Tibial nerve (tissue), 4 donors: ENCODE measurements at regions not wholly inside any gene's neighbourhood (a gene's known extent, or its start where the extent isn't known, plus 50 kb on each side); places are given as distances from the start of the nearest gene placed in this dataset.
"Not testable (repeated sequence)": the region's sequence is repeated elsewhere in the genome, so short reads cannot be mapped to it uniquely, and the experiment has no call there.

Experiments
- DNase-seq, 2 donors: peaks; one replicate each; pipeline ENCODE4 v3.0.0-alpha.2; 2019; ENCODE audit warnings: low spot score in 2 of 2
- H3K27ac ChIP-seq, 4 donors: fragments of 200-600 bp; sonication (generic) in 3 of 4; one replicate each; pipeline ENCODE4 v1.5.1; 2017 to 2019; ENCODE audit warnings: mild to moderate bottlenecking in 1 of 4
- H3K27me3 ChIP-seq, 2 donors: fragments of 200-600 bp; sonication (generic) in 1 of 2; one replicate each; pipeline versions ENCODE4 v1.5.1 to v1.6.0; 2017 to 2019
- H3K36me3 ChIP-seq, 3 donors: fragments of 200-600 bp; sonication (generic); one replicate each; pipeline ENCODE4 v1.5.1; 2018 to 2019
- H3K4me1 ChIP-seq, 4 donors: fragments of 200-600 bp; sonication (generic) in 3 of 4; one replicate each; pipeline ENCODE4 v1.5.1; 2017 to 2019
- H3K4me3 ChIP-seq, 4 donors: fragments of 200-600 bp; sonication (generic) in 3 of 4; one replicate each; pipeline ENCODE4 v1.5.1; 2017 to 2019; ENCODE audit warnings: mild to moderate bottlenecking in 1 of 4, moderate library complexity in 1 of 4
- H3K9me3 ChIP-seq, 4 donors: fragments of 200-600 bp; sonication (generic) in 3 of 4; one replicate each; pipeline ENCODE4 v1.5.1; 2017 to 2019
- WGBS, 2 donors: methylation state at CpG; one replicate each; pipeline ENCODE4 v1.1.5; 2018; 5-methylcytosine and 5-hydroxymethylcytosine counted together

GRCh38 chr1:206256935-206257334 lies 53.6 kb downstream of the SRGAP2 start:
- H3K4me1 ChIP-seq, DNase-seq, H3K4me3 ChIP-seq, H3K27me3 ChIP-seq, H3K36me3 ChIP-seq, H3K27ac ChIP-seq, H3K9me3 ChIP-seq: not testable (repeated sequence)
- WGBS, 2 donors = no CpG with 5 or more reads among the region's 2 CpGs

GRCh38 chr1:206261473-206261872 lies 58.1 kb downstream of the SRGAP2 start:
- WGBS, 2 donors = 38 to 40% methylated on average over 3 to 5 of the region's 5 CpGs
- H3K27ac ChIP-seq, H3K36me3 ChIP-seq, DNase-seq, H3K4me1 ChIP-seq, H3K4me3 ChIP-seq, H3K9me3 ChIP-seq, H3K27me3 ChIP-seq: not testable (repeated sequence)

- not testable (repeated sequence) for H3K4me3 ChIP-seq, H3K36me3 ChIP-seq, H3K27me3 ChIP-seq, H3K9me3 ChIP-seq, DNase-seq, H3K4me1 ChIP-seq, H3K27ac ChIP-seq
- 48 to 50% methylated on average over 2 of the region's 2 CpGs for WGBS, 2 donors
Measured at GRCh38 chr1:206262424-206262823, 59.1 kb downstream of the SRGAP2 start.

GRCh38 chr1:206264916-206265315 lies 61.6 kb downstream of the SRGAP2 start:
- H3K36me3 ChIP-seq, H3K4me3 ChIP-seq, H3K4me1 ChIP-seq, H3K9me3 ChIP-seq, H3K27me3 ChIP-seq, DNase-seq, H3K27ac ChIP-seq: not testable (repeated sequence)
- WGBS, 2 donors = no CpG with 5 or more reads among the region's 2 CpGs

DNA sequence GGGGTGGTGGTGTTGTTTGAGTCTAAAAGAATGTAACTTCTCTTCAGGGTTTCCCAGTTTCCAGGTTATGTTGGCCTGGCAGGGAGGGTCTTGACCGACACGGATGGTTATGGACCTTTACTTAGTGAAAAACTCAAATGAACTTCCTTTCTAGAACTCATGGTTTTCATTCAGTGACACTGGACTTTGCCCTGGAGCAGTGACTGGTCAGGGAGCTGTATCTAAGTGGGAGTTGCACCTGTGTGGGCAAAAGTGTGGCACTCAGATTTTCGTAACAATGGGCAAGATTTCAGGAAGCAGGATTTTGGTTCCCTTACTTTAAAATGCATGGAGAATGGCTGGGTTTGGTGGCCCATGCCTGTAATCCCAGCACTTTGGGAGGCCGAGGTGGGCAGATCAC lies 67.8 kb downstream of the SRGAP2 start:
- not testable (repeated sequence) for DNase-seq, H3K4me1 ChIP-seq, H3K36me3 ChIP-seq, H3K4me3 ChIP-seq, H3K27ac ChIP-seq, H3K27me3 ChIP-seq, H3K9me3 ChIP-seq
- no CpG with 5 or more reads among the region's 4 CpGs for WGBS, 2 donors

DNA sequence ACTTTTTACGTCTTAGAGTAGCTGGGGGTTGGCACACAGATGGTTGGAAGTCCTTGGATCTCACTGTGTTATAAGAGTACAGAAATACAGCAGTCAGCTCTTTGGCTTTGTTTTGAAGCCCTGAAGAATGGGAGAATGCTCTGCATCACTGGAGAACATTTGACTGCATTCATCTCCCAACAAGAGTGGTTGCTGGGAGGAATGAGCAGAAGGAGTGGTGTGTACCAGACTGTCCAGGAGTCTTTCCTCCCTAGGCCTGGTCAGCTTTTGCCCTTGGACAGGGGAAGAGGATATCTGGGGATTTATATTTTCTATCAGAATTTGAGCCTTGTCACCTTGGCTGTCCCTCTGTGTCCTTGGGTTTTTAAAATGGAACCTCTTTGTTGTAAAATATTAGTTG lies 69.8 kb downstream of the SRGAP2 start:
- WGBS, 2 donors = 50% methylated on average over 1 of the region's 1 CpG; no CpG with 5 or more reads in 1 of the 2 donors
- not testable (repeated sequence) for H3K4me3 ChIP-seq

DNA sequence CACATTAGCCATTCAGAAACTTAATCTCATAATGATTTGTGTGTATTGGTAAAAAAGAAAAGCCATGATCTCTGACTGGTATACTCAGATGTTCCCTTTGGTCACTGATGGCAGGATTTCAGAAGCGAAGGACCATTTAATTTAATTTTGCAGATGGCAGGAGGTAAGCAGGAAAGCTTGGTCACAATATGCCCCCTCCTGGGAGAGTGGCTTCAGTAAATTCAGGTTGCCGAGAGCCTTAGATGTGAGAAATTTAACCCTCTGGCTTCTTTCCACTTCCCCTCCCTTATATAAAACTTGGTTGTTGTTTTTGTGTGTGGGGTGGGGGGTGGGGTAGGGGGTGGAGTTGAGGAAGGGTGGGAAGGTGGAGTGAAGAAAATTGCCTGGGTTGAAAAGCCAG lies 72.8 kb downstream of the SRGAP2 start:
- not testable (repeated sequence) for H3K27me3 ChIP-seq, H3K9me3 ChIP-seq, DNase-seq, H3K36me3 ChIP-seq, H3K4me3 ChIP-seq, H3K27ac ChIP-seq, H3K4me1 ChIP-seq
- WGBS, 2 donors = 0 to 20% methylated on average over 1 of the region's 2 CpGs

More for the DNA sequence above, 69.8 kb downstream of the SRGAP2 start:
- H3K36me3 ChIP-seq, DNase-seq, H3K27me3 ChIP-seq, H3K9me3 ChIP-seq, H3K4me1 ChIP-seq, H3K27ac ChIP-seq: not testable (repeated sequence)

GRCh38 chr1:206278683-206279082 lies 75.3 kb downstream of the SRGAP2 start:
- 67 to 73% methylated on average over 3 of the region's 4 CpGs for WGBS, 2 donors
- H3K27me3 ChIP-seq, H3K9me3 ChIP-seq, H3K4me1 ChIP-seq, H3K36me3 ChIP-seq, H3K27ac ChIP-seq, DNase-seq, H3K4me3 ChIP-seq: not testable (repeated sequence)

DNA sequence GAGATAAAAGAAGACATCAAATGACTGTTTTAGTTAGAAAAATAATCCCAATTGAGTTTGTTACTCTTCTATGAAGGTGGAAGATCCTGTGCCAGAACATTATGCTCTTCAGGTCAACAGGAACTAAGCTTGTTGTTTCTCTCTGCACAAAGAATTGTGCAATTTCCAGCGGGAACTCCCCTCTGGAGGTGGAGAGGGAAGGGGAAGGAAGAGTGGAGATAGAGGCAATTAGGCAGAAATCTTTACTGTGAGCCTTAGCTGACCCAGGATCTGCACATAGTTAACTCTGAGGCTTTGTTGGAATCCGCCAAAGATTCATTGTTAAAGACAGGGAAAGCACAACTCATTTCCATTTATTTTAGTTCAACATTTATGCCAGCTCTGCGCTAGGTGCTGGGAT lies 77.3 kb downstream of the SRGAP2 start:
- H3K4me3 ChIP-seq, DNase-seq, H3K9me3 ChIP-seq, H3K4me1 ChIP-seq, H3K27me3 ChIP-seq, H3K27ac ChIP-seq, H3K36me3 ChIP-seq: not testable (repeated sequence)
- WGBS, 2 donors = 40% methylated on average over 1 of the region's 3 CpGs; no CpG with 5 or more reads in 1 of the 2 donors

GRCh38 chr1:206281912-206282654 lies 78.7 kb downstream of the SRGAP2 start:
- not testable (repeated sequence) for H3K4me1 ChIP-seq

DNA sequence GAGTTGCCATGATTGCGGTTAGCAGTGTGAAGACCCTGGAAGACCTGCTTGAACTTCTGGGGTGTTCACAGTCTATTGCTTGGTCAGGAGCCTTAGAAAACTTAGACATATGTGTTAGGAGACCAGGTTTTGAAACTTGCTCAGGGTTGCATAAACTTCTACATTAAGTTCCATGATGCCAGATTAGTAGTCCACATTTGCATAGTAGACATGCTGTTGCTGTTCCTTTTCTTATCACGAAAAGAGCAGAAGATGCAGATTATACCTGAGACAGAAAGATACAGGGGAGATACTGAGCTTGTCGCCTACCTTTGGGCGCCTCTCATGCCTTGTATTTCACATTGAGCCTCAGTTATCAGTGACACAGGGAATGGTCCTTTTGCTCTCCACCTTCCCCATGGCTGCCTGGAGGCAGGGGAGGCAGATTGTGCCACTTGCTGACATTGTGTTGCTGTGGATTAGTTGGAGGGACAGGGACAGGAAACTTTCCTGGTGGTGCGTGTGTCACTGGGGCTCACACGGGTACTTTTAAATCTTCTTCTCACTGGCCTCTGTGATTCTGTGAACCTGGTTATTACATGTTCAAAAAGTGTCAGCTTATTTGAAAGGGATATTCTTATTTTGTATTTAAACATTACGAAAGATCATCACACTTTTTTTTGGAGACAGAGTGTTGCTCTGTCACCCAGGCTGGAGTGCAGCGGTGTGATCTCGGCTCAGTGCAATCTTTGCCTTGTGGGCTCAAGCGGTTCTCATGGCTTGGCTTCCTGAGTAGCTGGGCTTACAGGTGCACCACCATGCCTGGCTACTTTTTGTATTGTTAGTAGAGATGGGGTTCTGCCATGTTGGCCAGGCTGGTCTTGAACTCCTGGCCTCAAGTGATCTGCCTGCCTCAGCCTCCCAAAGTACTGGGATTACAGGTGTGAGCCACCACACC lies 82.0 kb downstream of the SRGAP2 start:
- H3K27me3 ChIP-seq, H3K27ac ChIP-seq, H3K4me3 ChIP-seq, DNase-seq, H3K36me3 ChIP-seq, H3K4me1 ChIP-seq, H3K9me3 ChIP-seq: not testable (repeated sequence)
- WGBS, 2 donors = 93% methylated on average over 4 of the region's 10 CpGs; no CpG with 5 or more reads in 1 of the 2 donors

More at GRCh38 chr1:206281912-206282654, 78.7 kb downstream of the SRGAP2 start:
- H3K4me3 ChIP-seq, H3K27me3 ChIP-seq, H3K9me3 ChIP-seq, H3K27ac ChIP-seq, DNase-seq, H3K36me3 ChIP-seq: not testable (repeated sequence)
- no CpG with 5 or more reads among the region's 2 CpGs for WGBS, 2 donors

- WGBS, 2 donors = 40 to 80% methylated on average over 1 to 2 of the region's 2 CpGs
- H3K4me3 ChIP-seq, DNase-seq, H3K36me3 ChIP-seq, H3K27ac ChIP-seq, H3K9me3 ChIP-seq, H3K27me3 ChIP-seq, H3K4me1 ChIP-seq: not testable (repeated sequence)
Measured at GRCh38 chr1:206287759-206288158, 84.4 kb downstream of the SRGAP2 start.

DNA sequence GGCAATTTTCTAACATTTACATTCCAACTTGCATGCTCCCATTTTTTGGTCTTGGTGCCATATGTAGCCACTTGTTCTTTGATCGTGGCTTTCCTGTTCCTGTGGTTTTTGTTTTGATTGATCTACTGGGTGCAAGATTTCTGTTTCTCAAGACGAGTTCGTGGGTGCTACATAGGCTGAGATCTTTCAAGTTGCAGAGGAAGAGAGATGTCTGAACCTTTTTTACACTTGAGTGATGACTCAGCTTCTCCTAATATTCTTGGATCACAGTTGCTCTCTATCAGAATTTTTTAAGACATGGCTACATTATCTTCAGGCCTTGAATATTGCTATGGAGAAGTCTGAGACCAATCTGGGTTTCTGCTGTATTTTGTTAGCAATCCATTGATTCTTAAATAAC lies 85.1 kb downstream of the SRGAP2 start:
- DNase-seq, H3K36me3 ChIP-seq, H3K9me3 ChIP-seq, H3K27me3 ChIP-seq, H3K4me3 ChIP-seq, H3K27ac ChIP-seq, H3K4me1 ChIP-seq: not testable (repeated sequence)
- WGBS, 2 donors = no CpG with 5 or more reads among the region's 3 CpGs
